Fibroblast of pulmonary artery (primary cell): ENCODE measurements at regions not wholly inside any gene's neighbourhood (a gene's known extent, or its start where the extent isn't known, plus 50 kb on each side); places are given as distances from the start of the nearest gene placed in this dataset.

ENCODE experiments used
- DNase-seq: peaks from one replicate; pipeline ENCODE4 v3.0.0-alpha.2; 2010; ENCODE audit warnings: low read depth
- H3K4me3 ChIP-seq: replicated peaks from 2 replicates; pipeline ENCODE4 v1.5.1; 2011; ENCODE audit warnings: low read depth, mild to moderate bottlenecking, control low read depth, low read length, moderate library complexity
- TF ChIP-seq, protein P1 (sequence below): IDR thresholded peaks from 2 replicates; pipeline ENCODE4 v1.5.1; 2011; ENCODE audit warnings: mild to moderate bottlenecking, control low read depth, low read length, inconsistent platforms; ENCODE audit errors: missing control alignments

- TF ChIP-seq, protein P1, sequence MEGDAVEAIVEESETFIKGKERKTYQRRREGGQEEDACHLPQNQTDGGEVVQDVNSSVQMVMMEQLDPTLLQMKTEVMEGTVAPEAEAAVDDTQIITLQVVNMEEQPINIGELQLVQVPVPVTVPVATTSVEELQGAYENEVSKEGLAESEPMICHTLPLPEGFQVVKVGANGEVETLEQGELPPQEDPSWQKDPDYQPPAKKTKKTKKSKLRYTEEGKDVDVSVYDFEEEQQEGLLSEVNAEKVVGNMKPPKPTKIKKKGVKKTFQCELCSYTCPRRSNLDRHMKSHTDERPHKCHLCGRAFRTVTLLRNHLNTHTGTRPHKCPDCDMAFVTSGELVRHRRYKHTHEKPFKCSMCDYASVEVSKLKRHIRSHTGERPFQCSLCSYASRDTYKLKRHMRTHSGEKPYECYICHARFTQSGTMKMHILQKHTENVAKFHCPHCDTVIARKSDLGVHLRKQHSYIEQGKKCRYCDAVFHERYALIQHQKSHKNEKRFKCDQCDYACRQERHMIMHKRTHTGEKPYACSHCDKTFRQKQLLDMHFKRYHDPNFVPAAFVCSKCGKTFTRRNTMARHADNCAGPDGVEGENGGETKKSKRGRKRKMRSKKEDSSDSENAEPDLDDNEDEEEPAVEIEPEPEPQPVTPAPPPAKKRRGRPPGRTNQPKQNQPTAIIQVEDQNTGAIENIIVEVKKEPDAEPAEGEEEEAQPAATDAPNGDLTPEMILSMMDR, result no peak
- no peak overlapping the region for H3K4me3 ChIP-seq
- DNase-seq, result no peak
Observed at GRCh38 chr12:110995615-110996014, 75.2 kb upstream of the MYL2 start.

- TF ChIP-seq, protein P1, result no peak
- DNase-seq, result no peak
- H3K4me3 ChIP-seq, result no peak overlapping the region
Observed at GRCh38 chr12:110995016-110995415, 74.6 kb upstream of the MYL2 start.

GRCh38 chr12:110993434-110993833, 73.1 kb upstream of the MYL2 start:
- TF ChIP-seq, protein P1, result no peak
- H3K4me3 ChIP-seq, result no peak overlapping the region
- no peak for DNase-seq

GRCh38 chr12:110992909-110993308, 72.5 kb upstream of the MYL2 start:
- TF ChIP-seq, protein P1, result no peak
- DNase-seq, result no peak
- H3K4me3 ChIP-seq, result no peak overlapping the region

- DNase-seq, result no peak
- TF ChIP-seq, protein P1, result no peak
- H3K4me3 ChIP-seq, result no peak overlapping the region
Observed at GRCh38 chr12:110983811-110984210, 63.4 kb upstream of the MYL2 start.

DNA sequence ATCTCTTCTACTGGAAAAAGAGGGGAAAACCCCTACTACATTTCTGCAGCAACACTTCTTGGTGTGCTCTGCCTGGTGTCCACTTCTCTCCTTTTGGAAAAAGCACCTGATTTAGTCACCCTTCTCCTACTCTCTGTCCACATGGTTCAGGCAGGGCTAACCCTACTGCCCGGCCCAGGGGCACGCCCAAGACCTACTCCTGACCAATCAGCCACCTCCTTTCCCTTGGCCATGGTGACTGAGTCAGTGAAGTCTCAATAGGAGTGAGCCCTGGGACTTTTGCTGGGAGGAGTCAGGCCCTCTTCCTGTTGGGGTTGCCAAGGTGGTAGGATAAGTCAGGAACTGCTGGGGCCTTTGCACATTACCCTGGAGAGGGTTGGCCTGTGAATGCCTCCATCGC, 52.5 kb upstream of the MYL2 start:
- H3K4me3 ChIP-seq, result no peak overlapping the region
- DNase-seq, result no peak
- TF ChIP-seq, protein P1, result no peak

- no peak for DNase-seq
- H3K4me3 ChIP-seq, result no peak overlapping the region
- TF ChIP-seq, protein P1, result no peak
Observed at GRCh38 chr12:110971936-110972335, 51.6 kb upstream of the MYL2 start.
